GM12891 (cell line): ENCODE measurements at regions not wholly inside any gene's neighbourhood (a gene's known extent, or its start where the extent isn't known, plus 50 kb on each side); places are given as distances from the start of the nearest gene placed in this dataset.

ENCODE experiments used
- PAX5 ChIP-seq: IDR thresholded peaks from 2 replicates; pipeline ENCODE4 v1.6.1; 2011; ENCODE audit warnings: low read length, moderate library complexity, mild to moderate bottlenecking; ENCODE audit not compliant: insufficient read depth, severe bottlenecking
- POLR2A ChIP-seq: IDR thresholded peaks from 2 replicates; pipeline ENCODE4 v1.6.1; 2011; ENCODE audit warnings: low read depth, low read length, control low read depth
- POLR2AphosphoS5 ChIP-seq: IDR thresholded peaks from 2 replicates; pipeline ENCODE4 v1.6.1; 2011; ENCODE audit warnings: low read depth, low read length, control low read depth
- SPI1 ChIP-seq: IDR thresholded peaks from 2 replicates; pipeline ENCODE4 v1.6.1; 2011; ENCODE audit warnings: low read depth, low read length, control low read depth
- TAF1 ChIP-seq: IDR thresholded peaks from 2 replicates; pipeline ENCODE4 v1.6.1; 2011; ENCODE audit warnings: low read depth, low read length, control low read depth

DNA sequence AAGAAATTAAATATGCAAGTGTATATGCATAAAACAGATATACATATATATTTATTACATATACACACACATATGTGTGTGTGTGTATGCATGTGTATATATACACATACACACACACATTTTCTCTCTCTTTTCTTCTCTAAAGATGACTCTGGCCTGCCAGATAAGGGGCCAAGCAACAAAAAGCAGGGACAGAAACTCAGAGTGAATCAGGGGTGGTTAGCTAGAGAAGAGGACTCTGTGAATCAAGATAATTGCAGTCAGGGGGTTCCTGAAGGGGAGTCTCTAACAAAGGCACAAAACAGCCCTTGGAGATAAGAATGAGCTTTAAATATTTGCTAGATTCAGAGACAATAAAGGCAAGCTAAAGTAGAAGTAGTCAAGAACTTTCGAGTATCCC, 650.5 kb downstream of the UTRN start:
- TF ChIP-seq TAF1 (no peak), SPI1 (no peak), POLR2AphosphoS5 (no peak), POLR2A (no peak), PAX5 (no peak)
